Hepatocyte (in vitro differentiated cells): ENCODE measurements at regions not wholly inside any gene's neighbourhood (a gene's known extent, or its start where the extent isn't known, plus 50 kb on each side); places are given as distances from the start of the nearest gene placed in this dataset.

Source experiments
- DNase-seq: peaks from one replicate; pipeline ENCODE4 v3.0.0-alpha.2; 2016; ENCODE audit warnings: low spot score
- H2AFZ ChIP-seq: fragments of 200-600 bp; sonication (generic); 2 replicates; pipeline ENCODE4 v1.6.0; 2016; ENCODE audit warnings: antibody characterized with exemption, mild to moderate bottlenecking
- H3K27ac ChIP-seq: fragments of 200-600 bp; sonication (generic); 2 replicates; pipeline ENCODE4 v1.5.1; 2016; ENCODE audit warnings: mild to moderate bottlenecking
- H3K27me3 ChIP-seq: fragments of 200-600 bp; sonication (generic); 2 replicates; pipeline ENCODE4 v1.6.1; 2016
- H3K36me3 ChIP-seq: fragments of 200-600 bp; sonication (generic); replicated peaks from 2 replicates; pipeline ENCODE4 v1.5.1; 2016; ENCODE audit warnings: low read depth; ENCODE audit not compliant: insufficient read depth
- H3K4me1 ChIP-seq: fragments of 200-600 bp; sonication (generic); 2 replicates; pipeline ENCODE4 v1.5.1; 2016; ENCODE audit warnings: mild to moderate bottlenecking, moderate library complexity; ENCODE audit not compliant: insufficient read depth
- H3K4me2 ChIP-seq: fragments of 200-600 bp; sonication (generic); 2 replicates; pipeline ENCODE4 v1.6.0; 2016
- H3K4me3 ChIP-seq: fragments of 200-600 bp; sonication (generic); 2 replicates; pipeline ENCODE4 v1.5.1; 2016; ENCODE audit warnings: mild to moderate bottlenecking
- H3K79me2 ChIP-seq: fragments of 200-600 bp; sonication (generic); 2 replicates; pipeline ENCODE4 v1.6.0; 2017; ENCODE audit warnings: mild to moderate bottlenecking
- H3K9me2 ChIP-seq: fragments of 200-600 bp; sonication (generic); replicated peaks from 2 replicates; pipeline ENCODE4 v1.6.0; 2017; ENCODE audit warnings: mild to moderate bottlenecking; ENCODE audit not compliant: insufficient read depth
- H3K9me3 ChIP-seq: fragments of 200-600 bp; sonication (generic); 2 replicates; pipeline ENCODE4 v1.5.1; 2016; ENCODE audit warnings: low read depth, mild to moderate bottlenecking
- H4K20me1 ChIP-seq: fragments of 200-600 bp; sonication (generic); 2 replicates; pipeline ENCODE4 v1.6.0; 2016; ENCODE audit warnings: mild to moderate bottlenecking; ENCODE audit not compliant: insufficient read depth, poor library complexity, severe bottlenecking
- CTCF ChIP-seq: fragments of 200-600 bp; sonication (generic); IDR thresholded peaks from 2 replicates; pipeline ENCODE4 v1.5.1; 2016; ENCODE audit warnings: antibody characterized with exemption, mild to moderate bottlenecking; ENCODE audit not compliant: poor library complexity
- EZH2 ChIP-seq: fragments of 200-600 bp; sonication (generic); IDR thresholded peaks from 2 replicates; pipeline ENCODE4 v1.6.1; 2016; ENCODE audit warnings: antibody characterized with exemption, mild to moderate bottlenecking, borderline replicate concordance
- EZH2phosphoT487 ChIP-seq: fragments of 200-600 bp; sonication (generic); IDR thresholded peaks from one replicate; pipeline ENCODE4 v1.6.1; 2018; ENCODE audit warnings: antibody characterized with exemption, mild to moderate bottlenecking, low read depth, moderate library complexity; ENCODE audit not compliant: unreplicated experiment, severe bottlenecking
- WGBS: methylation state at CpG from one replicate; pipeline ENCODE4 v1.1.6; 2016; ENCODE audit warnings: low lambda C conversion rate; ENCODE audit errors: missing lambda C conversion rate; 5-methylcytosine and 5-hydroxymethylcytosine counted together

DNA sequence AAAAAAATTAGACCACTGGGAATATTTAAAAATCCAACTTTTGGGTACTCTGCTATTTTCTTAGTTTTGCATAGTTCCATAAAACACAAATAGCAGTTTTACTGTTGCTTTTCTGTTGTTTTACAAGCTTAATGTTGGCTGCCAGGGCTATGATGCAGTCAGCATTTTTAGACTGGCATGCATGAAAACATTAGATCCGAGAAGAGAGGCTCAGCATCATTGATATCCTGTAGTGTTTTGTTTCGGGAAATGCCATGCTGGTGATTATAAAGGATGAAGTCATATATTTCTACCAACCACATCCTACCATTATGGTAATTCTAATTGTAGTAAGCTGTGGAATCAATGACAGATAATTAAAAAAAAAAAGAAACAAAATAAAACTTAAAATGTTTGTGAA lies 104.6 kb downstream of the MBL2 start:
- H3K9me2 ChIP-seq, result no peaks in the 10 kb centered on the region
- H3K4me3 ChIP-seq, result no peak overlapping the region
- H3K36me3 ChIP-seq, result no peaks in the 10 kb centered on the region
- H3K79me2 ChIP-seq, result no peaks in the 10 kb centered on the region
- no peak for TF ChIP-seq EZH2phosphoT487
- TF ChIP-seq CTCF, result no peak
- TF ChIP-seq EZH2, result no peak
- H4K20me1 ChIP-seq, result no peaks in the 10 kb centered on the region
- no peak overlapping the region for H3K4me2 ChIP-seq
- H3K9me3 ChIP-seq, result no peaks in the 10 kb centered on the region
- WGBS, result 66% methylated on average over 2 of the region's 2 CpGs
- no peak overlapping the region for H3K27ac ChIP-seq
- H2AFZ ChIP-seq, result no peak overlapping the region
- DNase-seq, result no peak
- no peaks in the 10 kb centered on the region for H3K27me3 ChIP-seq
- H3K4me1 ChIP-seq, result no peaks in the 10 kb centered on the region

- no peaks in the 10 kb centered on the region for H3K9me2 ChIP-seq
- H3K79me2 ChIP-seq, result no peaks in the 10 kb centered on the region
- no peak overlapping the region for H3K4me3 ChIP-seq
- TF ChIP-seq EZH2 (no peak), EZH2phosphoT487 (no peak), CTCF (no peak)
- 83% methylated on average over 1 of the region's 1 CpG for WGBS
- no peak overlapping the region for H3K4me2 ChIP-seq
- H3K4me1 ChIP-seq, result no peaks in the 10 kb centered on the region
- H3K36me3 ChIP-seq, result no peaks in the 10 kb centered on the region
- H4K20me1 ChIP-seq, result no peaks in the 10 kb centered on the region
- H3K9me3 ChIP-seq, result no peaks in the 10 kb centered on the region
- no peaks in the 10 kb centered on the region for H3K27me3 ChIP-seq
- no peak overlapping the region for H2AFZ ChIP-seq
- DNase-seq, result no peak
- H3K27ac ChIP-seq, result no peak overlapping the region
These were observed 99.7 kb downstream of the MBL2 start for GRCh38 chr10:52672880-52673279.

- no peak overlapping the region for H2AFZ ChIP-seq
- H3K4me2 ChIP-seq, result no peak overlapping the region
- no peaks in the 10 kb centered on the region for H3K4me1 ChIP-seq
- no peak overlapping the region for H3K4me3 ChIP-seq
- H3K27ac ChIP-seq, result no peak overlapping the region
- H3K36me3 ChIP-seq, result no peaks in the 10 kb centered on the region
- no peaks in the 10 kb centered on the region for H4K20me1 ChIP-seq
- H3K9me3 ChIP-seq, result no peaks in the 10 kb centered on the region
- H3K27me3 ChIP-seq, result no peaks in the 10 kb centered on the region
- DNase-seq, result no peak
- 91% methylated on average over 2 of the region's 2 CpGs for WGBS
- TF ChIP-seq EZH2 (no peak), EZH2phosphoT487 (no peak), CTCF (no peak)
- H3K9me2 ChIP-seq, result no peaks in the 10 kb centered on the region
- H3K79me2 ChIP-seq, result no peaks in the 10 kb centered on the region
These were observed 99.1 kb downstream of the MBL2 start for GRCh38 chr10:52673468-52673867.

GRCh38 chr10:52674474-52674873 lies 98.1 kb downstream of the MBL2 start:
- Histone ChIP-seq H3K4me2 (no peak overlapping the region), H2AFZ (no peak overlapping the region), H3K27ac (no peak overlapping the region), H3K36me3 (no peaks in the 10 kb centered on the region), H3K4me1 (no peaks in the 10 kb centered on the region), H3K9me2 (no peaks in the 10 kb centered on the region), H3K4me3 (no peak overlapping the region), H4K20me1 (no peaks in the 10 kb centered on the region), H3K9me3 (no peaks in the 10 kb centered on the region), H3K79me2 (no peaks in the 10 kb centered on the region), H3K27me3 (no peaks in the 10 kb centered on the region)
- DNase-seq, result no peak
- TF ChIP-seq EZH2 (no peak), EZH2phosphoT487 (no peak), CTCF (no peak)
